Neuronal stem cell (in vitro differentiated cells): ENCODE measurements at regions not wholly inside any gene's neighbourhood (a gene's known extent, or its start where the extent isn't known, plus 50 kb on each side); places are given as distances from the start of the nearest gene placed in this dataset.
A peak's percentile ranks its signal among the peaks of the same experiment; 100 is the strongest.

ENCODE experiments used
- DNase-seq: peaks from one replicate; pipeline ENCODE4 v3.0.0-alpha.2; 2013; ENCODE audit warnings: low spot score
- H2AFZ ChIP-seq: one replicate; pipeline ENCODE4 v1.6.1; 2013; ENCODE audit warnings: mild to moderate bottlenecking, low read length, inconsistent platforms
- H2AK5ac ChIP-seq: 2 replicates; pipeline ENCODE4 v1.6.1; 2013; ENCODE audit warnings: low read depth, mild to moderate bottlenecking, inconsistent platforms, low read length, moderate library complexity, mixed read lengths
- H2BK120ac ChIP-seq: 2 replicates; pipeline ENCODE4 v1.6.1; 2013; ENCODE audit warnings: low read depth, mild to moderate bottlenecking, inconsistent platforms, low read length, moderate library complexity, mixed read lengths
- H2BK12ac ChIP-seq: one replicate; pipeline ENCODE4 v1.6.1; 2013; ENCODE audit warnings: low read length, inconsistent platforms
- H2BK15ac ChIP-seq: 2 replicates; pipeline ENCODE4 v1.6.1; 2013; ENCODE audit warnings: mild to moderate bottlenecking, low read length, inconsistent platforms, mixed read lengths
- H2BK5ac ChIP-seq: one replicate; pipeline ENCODE4 v1.6.1; 2013; ENCODE audit warnings: inconsistent platforms, mild to moderate bottlenecking, low read length, moderate library complexity
- H3K14ac ChIP-seq: one replicate; pipeline ENCODE4 v1.6.1; 2013; ENCODE audit warnings: low read length, inconsistent platforms
- H3K18ac ChIP-seq: 2 replicates; pipeline ENCODE4 v1.6.1; 2013; ENCODE audit warnings: low read length, inconsistent platforms
- H3K23ac ChIP-seq: 2 replicates; pipeline ENCODE4 v1.6.1; 2013; ENCODE audit warnings: low read depth, mild to moderate bottlenecking, mixed read lengths, low read length, inconsistent platforms; ENCODE audit not compliant: poor library complexity
- H3K27ac ChIP-seq: replicated peaks from 3 replicates; pipeline ENCODE4 v1.5.1; 2013; ENCODE audit warnings: low read length, inconsistent platforms
- H3K27me3 ChIP-seq, 3 experiments: 2 replicates each; pipeline ENCODE4 v1.6.1; 2013; ENCODE audit warnings: low read length in 3 of 3, mild to moderate bottlenecking in 2 of 3, inconsistent platforms in 1 of 3, low read depth in 1 of 3, mixed read lengths in 1 of 3, moderate library complexity in 1 of 3; ENCODE audit not compliant: control insufficient read depth in 3 of 3, insufficient read depth in 3 of 3
- H3K36me3 ChIP-seq, 2 donors: replicated peaks in 1 of 2; 2 replicates each; pipeline ENCODE4 v1.6.1; 2013; ENCODE audit warnings: low read length in 2 of 2; ENCODE audit not compliant: control insufficient read depth in 2 of 2, insufficient read depth in 2 of 2
- H3K4ac ChIP-seq: 2 replicates; pipeline ENCODE4 v1.6.1; 2013; ENCODE audit warnings: inconsistent platforms, mild to moderate bottlenecking, low read length, moderate library complexity
- H3K4me1 ChIP-seq, 2 donors: 1 replicate in 1 of 2; 2 replicates in 1 of 2; pipeline ENCODE4 v1.6.1; 2013; ENCODE audit warnings: low read length in 2 of 2, low read depth in 1 of 2; ENCODE audit not compliant: control insufficient read depth in 2 of 2, insufficient read depth in 1 of 2
- H3K4me2 ChIP-seq: one replicate; pipeline ENCODE4 v1.6.1; 2013; ENCODE audit warnings: mild to moderate bottlenecking, low read length, inconsistent platforms; ENCODE audit not compliant: insufficient read depth, poor library complexity, severe bottlenecking
- H3K4me3 ChIP-seq, 2 donors: 2 replicates each; pipeline ENCODE4 v1.5.1; 2013; ENCODE audit warnings: low read length in 2 of 2, mild to moderate bottlenecking in 2 of 2, inconsistent platforms in 1 of 2, moderate library complexity in 1 of 2
- H3K79me1 ChIP-seq: one replicate; pipeline ENCODE4 v1.6.1; 2013; ENCODE audit warnings: low read depth, mild to moderate bottlenecking, inconsistent platforms, low read length, moderate library complexity
- H3K9ac ChIP-seq: one replicate; pipeline ENCODE4 v1.6.1; 2013; ENCODE audit warnings: mild to moderate bottlenecking, low read depth, low read length, inconsistent platforms; ENCODE audit not compliant: poor library complexity
- H3K9me3 ChIP-seq, 2 donors: replicated peaks in 1 of 2; 2 replicates each; pipeline versions ENCODE3 to v1.6.1; 2013; ENCODE audit warnings: low read length in 2 of 2, mild to moderate bottlenecking in 2 of 2, inconsistent platforms in 1 of 2, low read depth in 1 of 2, mixed read lengths in 1 of 2, moderate library complexity in 1 of 2; ENCODE audit not compliant: control insufficient read depth in 2 of 2, insufficient read depth in 1 of 2
- H4K8ac ChIP-seq: one replicate; pipeline ENCODE4 v1.6.1; 2013; ENCODE audit warnings: low read depth, mild to moderate bottlenecking, inconsistent platforms, low read length, moderate library complexity
- H4K91ac ChIP-seq: one replicate; pipeline ENCODE4 v1.6.1; 2013; ENCODE audit warnings: low read length, low read depth, mild to moderate bottlenecking, inconsistent platforms; ENCODE audit not compliant: poor library complexity
- WGBS, 2 donors: extraction: QIAGEN DNeasy Blood & Tissue Kit; methylation state at CpG; one replicate each; pipeline ENCODE4 v1.1.7; 2013; ENCODE audit warnings: missing lambda C conversion rate in 2 of 2, mixed read lengths in 1 of 2; ENCODE audit not compliant: insufficient read length in 2 of 2, insufficient replicate concordance in 1 of 2; ENCODE audit errors: extremely low coverage in 2 of 2; 5-methylcytosine and 5-hydroxymethylcytosine counted together

- Histone ChIP-seq H3K18ac (peak overlapping the region; percentile 52), H3K27me3 (no peaks in the 10 kb centered on the region), H4K8ac (no peak overlapping the region), H3K79me1 (no peaks in the 10 kb centered on the region), H3K4me1 (peaks cover 2 to 3% of the 10 kb centered on the region in 2 donors), H2BK5ac (no peak overlapping the region), H2BK120ac (no peak overlapping the region), H3K4me3 (no peak overlapping the region), H3K14ac (no peak overlapping the region), H3K27ac (no peak overlapping the region), H3K9me3 (no peaks in the 10 kb centered on the region), H2AK5ac (no peak overlapping the region), H3K36me3 (no peaks in the 10 kb centered on the region), H3K9ac (no peak overlapping the region), H4K91ac (no peak overlapping the region), H2BK12ac (no peak overlapping the region), H2AFZ (no peak overlapping the region), H2BK15ac (no peak overlapping the region), H3K4me2 (no peak overlapping the region), H3K23ac (no peak overlapping the region), H3K4ac (no peak overlapping the region)
- DNase-seq, result no peak
- WGBS, 2 donors, result no CpG with 5 or more reads among the region's 3 CpGs
Observed at GRCh38 chr10:4655406-4655805, 170.6 kb upstream of the AKR1E2 start.

- Histone ChIP-seq H3K79me1 (no peaks in the 10 kb centered on the region), H2AFZ (no peak overlapping the region), H3K4me2 (no peak overlapping the region), H2BK5ac (no peak overlapping the region), H3K4ac (no peak overlapping the region), H3K14ac (no peak overlapping the region), H2BK12ac (no peak overlapping the region), H4K91ac (no peak overlapping the region), H3K9ac (no peak overlapping the region), H3K27ac (no peak overlapping the region), H3K4me3 (no peak overlapping the region), H2AK5ac (no peak overlapping the region), H4K8ac (no peak overlapping the region), H2BK120ac (no peak overlapping the region), H3K18ac (no peak overlapping the region), H3K23ac (no peak overlapping the region), H3K36me3 (no peaks in the 10 kb centered on the region), H3K27me3 (no peaks in the 10 kb centered on the region), H3K4me1 (peaks cover 2 to 3% of the 10 kb centered on the region in 2 donors), H2BK15ac (no peak overlapping the region), H3K9me3 (no peaks in the 10 kb centered on the region)
- no CpG with 5 or more reads among the region's 2 CpGs for WGBS, 2 donors
- DNase-seq, result no peak
Observed at GRCh38 chr10:4654496-4654895, 171.5 kb upstream of the AKR1E2 start.

GRCh38 chr10:4653160-4653559 lies 172.8 kb upstream of the AKR1E2 start:
- Histone ChIP-seq H2BK15ac (no peak overlapping the region), H2BK12ac (no peak overlapping the region), H3K4ac (no peak overlapping the region), H3K79me1 (no peaks in the 10 kb centered on the region), H3K14ac (no peak overlapping the region), H3K4me3 (no peak overlapping the region), H2AFZ (no peak overlapping the region), H4K91ac (no peak overlapping the region), H2BK120ac (no peak overlapping the region), H3K4me1 (peaks cover 2 to 3% of the 10 kb centered on the region in 2 donors), H3K18ac (no peak overlapping the region), H3K9ac (no peak overlapping the region), H3K36me3 (no peaks in the 10 kb centered on the region), H3K9me3 (no peaks in the 10 kb centered on the region), H2BK5ac (no peak overlapping the region), H2AK5ac (no peak overlapping the region), H3K4me2 (no peak overlapping the region), H3K23ac (no peak overlapping the region), H3K27me3 (no peaks in the 10 kb centered on the region), H4K8ac (no peak overlapping the region), H3K27ac (no peak overlapping the region)
- WGBS, 2 donors, result no CpG with 5 or more reads among the region's 8 CpGs
- no peak for DNase-seq

GRCh38 chr10:4652111-4653010 lies 173.6 kb upstream of the AKR1E2 start:
- no peak overlapping the region for H2BK120ac ChIP-seq
- no peak overlapping the region for H2AK5ac ChIP-seq
- H3K36me3 ChIP-seq, result no peaks in the 10 kb centered on the region
- H2BK15ac ChIP-seq, result no peak overlapping the region
- no CpG with 5 or more reads among the region's 8 CpGs for WGBS, 2 donors
- no peaks in the 10 kb centered on the region for H3K79me1 ChIP-seq
- no peak overlapping the region for H4K8ac ChIP-seq
- no peak overlapping the region for H3K4me3 ChIP-seq
- H3K4me2 ChIP-seq, result no peak overlapping the region
- H3K4me1 ChIP-seq, result peaks cover 2 to 3% of the 10 kb centered on the region in 2 donors
- no peak overlapping the region for H2AFZ ChIP-seq
- no peak overlapping the region for H3K27ac ChIP-seq
- H3K23ac ChIP-seq, result no peak overlapping the region
- no peak overlapping the region for H4K91ac ChIP-seq
- H3K14ac ChIP-seq, result no peak overlapping the region
- H3K27me3 ChIP-seq, result no peaks in the 10 kb centered on the region
- H2BK12ac ChIP-seq, result peak overlapping the region; percentile 59
- peak overlapping the region; percentile 24 for H3K18ac ChIP-seq
- no peak overlapping the region for H3K4ac ChIP-seq
- no peak overlapping the region for H2BK5ac ChIP-seq
- H3K9me3 ChIP-seq, result no peaks in the 10 kb centered on the region
- no peak for DNase-seq
- no peak overlapping the region for H3K9ac ChIP-seq
